A673 (cell line): ENCODE measurements at regions not wholly inside any gene's neighbourhood (a gene's known extent, or its start where the extent isn't known, plus 50 kb on each side); places are given as distances from the start of the nearest gene placed in this dataset.

Experiments
- CTCF ChIP-seq: fragments of 300-800, 200-600 bp; sonication (generic); conservative IDR thresholded peaks from 2 replicates; pipeline ENCODE4 v1.5.1; 2017; ENCODE audit warnings: low read depth, mild to moderate bottlenecking, antibody characterized with exemption, low read length, moderate library complexity, mixed read lengths
- EZH2 ChIP-seq: fragments of 200-600 bp; sonication (generic); IDR thresholded peaks from 2 replicates; pipeline ENCODE4 v1.6.1; 2017; ENCODE audit warnings: borderline replicate concordance, low read depth, mild to moderate bottlenecking, mixed read lengths, antibody characterized with exemption, low read length; ENCODE audit not compliant: poor library complexity, severe bottlenecking

GRCh38 chr2:235421618-235422017 lies 72.2 kb upstream of the AGAP1 start:
- TF ChIP-seq CTCF = no peak
- no peak for TF ChIP-seq EZH2
